GM21723 (cell line): ENCODE measurements at regions not wholly inside any gene's neighbourhood (a gene's known extent, or its start where the extent isn't known, plus 50 kb on each side); places are given as distances from the start of the nearest gene placed in this dataset.

ENCODE experiments used
- ATAC-seq: cut with Tn5 transposase; IDR thresholded peaks from one replicate; pipeline ENCODE4 v1.9.1; 2021; ENCODE audit warnings: mild to moderate bottlenecking, moderate library complexity; ENCODE audit not compliant: unreplicated experiment

- no peak for ATAC-seq
Observed at GRCh38 chr2:129757915-129758783, 221.3 kb upstream of the RAB6C start.

GRCh38 chr2:129758784-129759471, 220.5 kb upstream of the RAB6C start:
- ATAC-seq, result no peak

- no peak for ATAC-seq
Observed at GRCh38 chr2:129759472-129760010, 219.9 kb upstream of the RAB6C start.

GRCh38 chr2:129760669-129761068, 218.8 kb upstream of the RAB6C start:
- no peak for ATAC-seq

GRCh38 chr2:129761569-129762021, 217.9 kb upstream of the RAB6C start:
- ATAC-seq, result no peak

GRCh38 chr2:129762386-129763189, 216.9 kb upstream of the RAB6C start:
- ATAC-seq, result no peak

- ATAC-seq, result no peak
Observed at GRCh38 chr2:129763190-129763846, 216.1 kb upstream of the RAB6C start.

- no peak for ATAC-seq
Observed at GRCh38 chr2:129763966-129764365, 215.5 kb upstream of the RAB6C start.

GRCh38 chr2:129764376-129765325, 214.8 kb upstream of the RAB6C start:
- no peak for ATAC-seq

- no peak for ATAC-seq
Observed at GRCh38 chr2:129765326-129765677, 214.2 kb upstream of the RAB6C start.

- ATAC-seq, result no peak
Observed at GRCh38 chr2:129765678-129766351, 213.7 kb upstream of the RAB6C start.

GRCh38 chr2:129766374-129766993, 213.0 kb upstream of the RAB6C start:
- no peak for ATAC-seq

- ATAC-seq, result no peak
Observed at GRCh38 chr2:129767346-129768035, 212.0 kb upstream of the RAB6C start.

- no peak for ATAC-seq
Observed at GRCh38 chr2:129768036-129768386, 211.5 kb upstream of the RAB6C start.

- no peak for ATAC-seq
Observed at GRCh38 chr2:129768485-129769184, 210.8 kb upstream of the RAB6C start.

- no peak for ATAC-seq
Observed at GRCh38 chr2:129769185-129769991, 210.1 kb upstream of the RAB6C start.
